ENCODE measurements at regions not wholly inside any gene's neighbourhood (a gene's known extent, or its start where the extent isn't known, plus 50 kb on each side); places are given as distances from the start of the nearest gene placed in this dataset.
"Not testable (repeated sequence)": the region's sequence is repeated elsewhere in the genome, so short reads cannot be mapped to it uniquely, and the experiment has no call there.

DNA sequence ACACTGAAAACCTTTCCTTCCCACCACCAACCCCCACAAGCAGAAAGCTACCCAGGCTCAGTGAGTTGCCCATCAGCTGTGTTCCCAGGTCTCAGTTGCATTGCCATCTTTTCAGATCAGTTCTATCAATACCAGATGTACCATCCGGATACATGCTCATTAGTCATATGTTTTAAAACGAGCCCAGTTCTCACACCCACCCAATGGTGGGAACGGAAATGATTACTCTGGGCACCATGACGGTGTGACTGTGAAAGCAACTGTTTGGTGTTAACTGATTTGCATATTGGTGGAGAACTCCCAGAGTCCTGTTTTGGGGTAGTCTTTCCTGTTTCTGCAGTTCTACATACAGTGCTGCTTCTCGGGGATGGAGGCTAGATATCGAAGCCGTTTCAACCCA, 212.3 kb downstream of the TRIM36 start:
- DNase-seq (ENCODE audit: low read depth in 3 of 3, low spot score in 2 of 3) = no peak

DNA sequence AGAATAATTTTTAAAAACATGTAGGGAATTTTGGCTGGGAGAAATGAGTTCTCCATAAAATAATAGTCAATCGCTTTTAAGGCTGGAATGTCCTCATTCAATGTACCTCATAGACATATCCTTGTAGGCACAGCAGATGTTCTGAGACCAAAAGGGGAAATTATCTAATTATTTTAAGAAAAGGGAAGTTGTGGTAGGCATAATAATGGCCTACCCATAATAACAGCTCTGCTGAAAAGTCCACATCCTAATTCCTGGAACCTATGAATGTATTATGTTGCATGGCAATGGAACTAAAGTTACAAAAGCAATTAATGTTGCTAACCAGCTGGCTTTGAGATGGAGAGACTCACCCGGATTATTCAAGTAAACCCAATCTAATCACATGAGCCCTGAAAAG, 216.1 kb downstream of the TRIM36 start:
- no peak for DNase-seq (ENCODE audit: low read depth in 3 of 3, low spot score in 2 of 3)

DNA sequence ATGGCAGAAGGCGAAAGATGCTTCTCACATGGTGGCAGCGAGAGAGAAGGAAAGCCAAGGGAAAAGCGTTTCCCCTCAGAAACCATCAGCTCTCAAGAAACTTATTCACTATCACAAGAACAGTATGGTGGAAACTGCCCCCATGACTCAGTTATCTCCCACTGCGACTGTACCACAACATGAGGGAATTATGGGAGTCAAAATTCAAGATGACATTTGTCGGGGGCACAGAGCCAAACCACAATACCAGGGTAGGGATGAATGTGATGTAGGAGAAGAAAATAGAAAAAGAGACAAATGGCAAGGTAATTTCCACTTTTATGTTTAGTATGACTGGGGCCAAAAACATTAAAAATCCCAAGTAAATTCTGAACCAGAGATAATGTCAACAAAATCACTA, 216.8 kb downstream of the TRIM36 start:
- no peak for DNase-seq (ENCODE audit: low read depth in 3 of 3, low spot score in 2 of 3)

DNA sequence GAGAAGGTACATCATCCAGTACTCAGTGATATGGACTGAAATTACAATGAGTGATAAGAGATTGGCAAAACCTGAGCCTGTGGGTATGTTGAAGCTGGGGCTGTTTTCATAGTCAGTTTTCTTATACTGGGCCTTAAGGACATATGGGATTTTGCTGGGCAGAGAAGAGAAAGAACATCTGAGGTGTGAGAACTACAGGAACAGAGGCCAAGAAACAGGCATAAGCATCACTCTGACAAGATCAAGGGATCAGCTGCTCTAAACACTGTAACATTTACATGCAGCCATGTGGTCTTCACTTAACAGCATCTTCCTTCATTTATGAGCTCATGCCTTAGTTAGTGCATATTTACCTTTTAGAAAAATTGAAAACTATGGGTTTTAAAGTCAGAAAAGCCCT, 220.0 kb downstream of the TRIM36 start:
- DNase-seq (ENCODE audit: low read depth in 3 of 3, low spot score in 2 of 3) = no peak

DNA sequence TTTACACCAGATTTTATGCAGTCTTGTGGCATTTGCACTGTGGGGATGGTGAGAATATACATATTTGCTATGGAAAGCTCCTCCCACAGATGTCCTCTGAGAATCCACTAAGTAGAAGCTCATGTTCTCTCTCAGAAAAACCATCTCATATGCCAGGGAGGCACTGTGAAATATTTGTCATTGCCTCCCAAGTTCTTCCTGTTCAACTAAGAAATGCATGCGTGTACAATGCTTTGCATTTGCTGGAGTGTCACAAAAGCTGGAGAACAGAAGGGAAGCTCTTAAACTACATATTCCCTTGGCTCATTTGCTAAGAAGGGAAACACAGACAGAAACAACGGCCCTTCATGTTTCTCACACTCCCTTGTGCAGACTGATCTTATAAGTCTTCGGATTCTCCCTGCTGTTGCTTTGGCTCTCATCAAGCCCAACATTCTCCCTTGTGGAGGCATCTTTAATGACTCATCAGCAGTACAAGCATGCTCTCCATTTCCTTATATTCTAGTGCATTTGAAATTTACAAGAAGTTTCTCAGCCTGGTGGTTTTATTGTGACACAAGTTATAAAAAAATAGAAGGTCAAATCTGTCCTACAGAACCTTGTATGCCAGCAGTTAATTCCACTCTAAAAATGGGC, 220.6 kb downstream of the TRIM36 start:
- no peak for DNase-seq (ENCODE audit: low read depth in 3 of 3, low spot score in 2 of 3)

DNA sequence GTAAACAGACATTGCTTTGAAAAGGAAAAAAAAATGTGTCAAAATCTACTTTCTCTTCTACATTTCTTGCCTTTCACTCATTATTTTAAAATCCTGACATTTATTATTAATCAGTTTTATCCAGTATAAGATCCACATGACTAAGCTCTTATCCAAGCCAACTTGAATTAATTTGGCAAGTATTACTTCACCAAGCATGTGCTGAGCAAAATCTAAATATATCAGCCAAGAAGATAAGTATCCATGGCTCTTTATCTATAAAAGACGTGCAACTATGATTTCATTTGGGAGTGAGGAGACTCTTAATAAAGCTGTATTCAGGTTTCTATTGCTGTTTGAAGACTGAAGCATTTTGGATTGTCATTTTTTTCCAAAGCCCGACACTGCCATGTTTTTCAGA, 221.3 kb downstream of the TRIM36 start:
- no peak for DNase-seq (ENCODE audit: low read depth in 3 of 3, low spot score in 2 of 3)

DNA sequence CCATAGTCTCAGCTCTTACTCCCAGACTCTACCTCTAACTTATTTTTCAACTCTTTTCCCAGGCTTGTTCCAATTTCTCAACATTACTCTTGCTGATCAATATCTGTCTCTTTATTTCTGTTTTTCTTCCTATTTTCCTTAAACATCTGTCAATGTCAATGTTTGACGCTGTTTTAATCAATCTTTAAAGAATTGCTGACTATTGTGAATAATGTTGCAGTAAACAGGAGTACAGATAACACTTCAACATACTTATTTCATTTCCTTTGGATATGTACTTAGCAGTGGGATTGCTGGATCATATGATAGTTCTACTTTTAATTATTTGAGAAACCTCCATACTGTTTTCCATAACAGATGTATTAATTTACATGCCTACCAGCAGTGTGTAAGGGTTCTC, 229.0 kb downstream of the TRIM36 start:
- no peak for DNase-seq (ENCODE audit: low read depth in 3 of 3, low spot score in 2 of 3)

DNA sequence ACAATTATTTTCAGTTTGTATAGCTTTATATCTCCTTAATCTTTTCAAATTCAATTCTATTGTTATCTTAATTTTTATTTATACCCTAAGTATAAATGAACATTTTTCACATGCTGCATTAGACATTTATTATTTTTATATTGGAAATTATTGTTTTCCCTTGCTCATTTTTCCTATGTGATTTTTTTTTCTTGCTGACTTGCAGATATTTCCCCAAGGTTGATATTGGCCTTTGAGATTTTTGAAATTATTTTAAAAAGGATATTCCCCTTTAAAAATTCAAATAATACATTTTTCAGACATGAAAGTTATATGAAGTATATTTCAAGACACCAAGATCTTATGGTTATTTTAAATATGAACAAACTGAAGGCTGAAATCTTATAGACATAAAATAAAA, 234.2 kb downstream of the TRIM36 start:
- no peak for DNase-seq (ENCODE audit: low read depth in 3 of 3, low spot score in 2 of 3)

DNA sequence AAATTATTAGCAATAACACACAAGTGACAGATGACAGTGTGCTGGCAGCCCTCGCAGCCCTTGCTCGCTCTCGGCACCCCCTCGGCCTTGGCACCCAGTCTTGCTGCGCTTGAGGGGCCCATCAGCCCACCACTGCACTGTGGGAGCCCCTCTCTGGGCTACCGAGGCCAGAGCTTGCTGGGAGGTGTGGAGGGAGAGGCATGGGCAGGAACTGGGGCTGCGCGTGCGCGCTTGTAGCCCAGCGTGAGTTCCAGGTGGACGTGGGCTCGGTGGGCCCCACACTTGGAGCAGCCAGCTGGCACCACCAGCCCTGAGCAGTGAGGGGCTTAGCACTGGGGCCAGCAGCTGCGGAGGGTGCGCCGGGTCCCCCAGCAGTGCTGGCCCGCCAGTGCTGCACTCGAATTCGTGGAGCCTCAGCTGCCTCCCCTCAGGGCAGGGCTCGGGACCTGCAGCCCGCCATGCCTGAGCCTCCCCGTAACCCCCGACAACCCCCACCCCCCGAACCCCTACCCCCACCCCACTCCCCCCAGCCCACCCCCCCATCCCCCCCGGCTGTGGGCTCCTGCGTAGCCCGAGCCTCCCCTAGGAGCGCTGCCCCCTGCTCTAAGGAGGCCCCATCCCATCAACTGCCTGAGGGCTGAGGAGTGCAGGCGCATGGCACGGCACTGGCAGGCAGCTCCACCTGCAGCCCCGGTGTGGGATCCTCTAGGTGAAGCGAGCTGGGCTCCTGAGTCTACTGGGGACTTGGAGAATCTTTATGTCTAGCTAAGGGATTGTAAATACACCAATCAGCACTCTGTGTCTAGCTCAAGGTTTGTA, 240.9 kb downstream of the TRIM36 start:
- no peak for DNase-seq (ENCODE audit: low read depth in 3 of 3, low spot score in 2 of 3)

DNA sequence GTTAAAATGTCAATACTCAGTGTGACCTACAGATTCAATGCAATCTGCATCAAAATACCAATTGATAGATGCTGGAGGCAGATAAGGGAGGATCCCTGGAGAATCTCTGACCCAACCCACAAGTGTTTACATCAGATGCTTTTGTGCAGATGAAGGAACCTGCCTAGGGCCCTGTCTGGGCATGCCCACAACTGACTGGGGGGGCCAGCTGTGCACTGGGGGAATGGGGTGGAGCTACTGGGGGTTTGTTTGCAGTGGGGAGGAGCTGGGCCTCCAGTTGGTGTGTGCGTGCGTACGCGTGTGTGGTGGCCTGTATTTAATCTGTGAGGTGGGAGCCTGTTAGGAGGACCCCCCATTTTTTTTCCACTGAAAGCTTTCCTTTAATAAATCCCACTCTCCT, 244.9 kb downstream of the TRIM36 start:
- DNase-seq (ENCODE audit: low read depth in 3 of 3, low spot score in 2 of 3) = no peak

DNA sequence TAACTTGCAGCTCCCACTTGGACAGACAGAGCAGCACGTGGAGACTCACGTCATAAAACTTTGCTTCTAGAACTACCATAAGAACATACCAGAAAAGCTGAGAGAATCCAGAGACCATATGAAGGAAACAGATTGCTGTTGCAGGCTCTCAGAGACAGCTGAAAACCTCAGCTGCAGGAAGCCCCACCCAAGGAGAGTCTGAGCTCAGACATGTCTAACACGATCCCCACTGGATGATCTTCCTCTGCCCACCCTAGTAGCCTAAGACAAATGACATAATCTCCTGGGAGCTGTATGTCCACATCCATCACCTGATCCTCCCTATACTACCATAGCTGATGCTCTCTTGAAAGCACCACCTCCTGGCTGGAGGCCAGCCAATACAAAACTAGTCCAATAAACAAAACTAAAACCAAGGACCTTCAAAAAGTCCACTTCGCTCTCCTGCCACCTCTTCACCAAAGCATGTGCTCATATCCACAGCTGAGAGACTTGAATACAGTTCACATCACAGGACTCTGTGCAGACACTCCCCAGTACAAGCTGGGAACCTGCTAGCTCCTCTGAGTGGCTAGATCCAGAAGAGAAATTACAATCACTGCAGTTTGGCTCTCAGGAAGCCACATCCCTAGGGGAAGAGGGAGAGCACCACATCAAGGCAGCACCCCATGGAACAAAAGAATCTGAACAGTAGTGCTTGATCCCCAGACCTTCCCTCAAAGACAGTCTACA, 257.4 kb downstream of the TRIM36 start:
- no peak for DNase-seq (ENCODE audit: low read depth in 3 of 3, low spot score in 2 of 3)

DNA sequence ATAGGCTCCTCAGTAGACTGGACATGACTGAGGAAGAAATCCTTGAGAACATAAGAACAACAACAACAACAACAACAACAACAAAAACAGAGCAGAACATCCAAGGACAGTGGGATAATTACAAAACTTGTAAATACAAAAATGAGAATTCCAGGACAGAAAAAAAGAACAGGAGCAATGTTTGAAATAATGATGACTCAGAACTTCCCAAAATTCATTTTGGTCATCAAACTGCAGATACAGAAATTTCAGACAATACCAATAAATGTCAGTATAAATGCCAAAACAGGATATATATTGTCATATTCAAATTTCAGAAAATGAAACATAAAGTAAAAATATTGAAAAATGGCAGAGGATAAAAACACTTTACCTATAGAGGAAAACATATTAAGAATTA, 259.0 kb downstream of the TRIM36 start:
- no peak for DNase-seq (ENCODE audit: low read depth in 3 of 3, low spot score in 2 of 3)

DNA sequence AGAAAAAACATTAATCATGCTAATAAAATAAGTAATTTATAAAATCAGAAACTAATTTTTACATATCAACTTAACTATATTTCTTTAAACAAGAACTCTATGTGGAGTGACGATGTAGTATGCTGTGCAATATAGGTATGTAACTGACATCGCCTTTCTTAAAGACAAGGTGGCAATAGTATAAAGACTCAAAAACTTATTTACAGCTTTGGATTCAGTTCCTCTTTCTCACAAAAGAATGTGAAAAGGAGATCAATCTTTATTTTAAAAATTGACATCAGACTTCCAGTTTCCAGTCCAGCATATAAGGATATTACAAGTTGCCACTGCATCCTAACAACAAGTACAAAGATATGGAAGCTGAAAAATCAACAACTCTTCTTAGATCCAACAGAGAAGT, 260.3 kb downstream of the TRIM36 start:
- DNase-seq (ENCODE audit: low read depth in 3 of 3, low spot score in 2 of 3) = no peak

DNA sequence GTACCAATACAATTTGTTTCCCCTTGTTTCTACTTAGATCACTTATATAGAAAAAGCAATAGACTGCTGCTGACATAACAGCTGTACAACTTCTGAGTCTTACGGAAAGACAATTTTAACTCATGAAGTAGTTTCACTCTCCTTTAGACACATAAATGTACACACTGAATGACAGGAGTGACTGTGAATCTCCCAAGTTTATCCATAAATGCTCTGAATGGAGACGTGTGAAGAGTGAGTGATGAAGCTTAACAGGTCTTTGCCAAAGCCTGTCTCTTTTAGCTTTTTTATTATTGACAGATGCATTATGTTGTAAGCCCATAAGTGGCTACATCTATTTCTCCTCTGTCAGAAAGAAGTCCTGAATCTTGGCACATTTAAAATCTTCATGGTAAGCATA, 265.9 kb downstream of the TRIM36 start:
- DNase-seq (ENCODE audit: low read depth in 3 of 3, low spot score in 2 of 3) = no peak

DNA sequence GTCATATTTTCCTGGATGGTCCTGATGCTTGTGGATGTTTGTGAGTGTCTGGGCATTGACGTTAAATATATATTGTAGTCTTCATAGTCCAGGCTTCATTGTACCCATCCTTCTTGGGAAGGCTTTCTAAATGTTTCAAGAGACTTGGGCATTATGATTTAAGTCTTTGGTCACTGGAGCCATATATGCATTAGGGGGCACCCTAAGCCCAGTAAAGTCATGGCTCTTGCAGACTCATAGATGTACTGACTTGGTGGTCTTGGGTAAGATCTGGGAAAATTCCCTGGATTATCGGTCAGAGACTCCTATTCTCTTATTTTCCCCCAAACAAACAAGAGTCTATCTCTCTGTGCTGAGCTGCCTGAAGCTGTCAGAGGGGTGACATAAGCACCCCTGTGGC, 271.1 kb downstream of the TRIM36 start:
- no peak for DNase-seq (ENCODE audit: low read depth in 3 of 3, low spot score in 2 of 3)

DNA sequence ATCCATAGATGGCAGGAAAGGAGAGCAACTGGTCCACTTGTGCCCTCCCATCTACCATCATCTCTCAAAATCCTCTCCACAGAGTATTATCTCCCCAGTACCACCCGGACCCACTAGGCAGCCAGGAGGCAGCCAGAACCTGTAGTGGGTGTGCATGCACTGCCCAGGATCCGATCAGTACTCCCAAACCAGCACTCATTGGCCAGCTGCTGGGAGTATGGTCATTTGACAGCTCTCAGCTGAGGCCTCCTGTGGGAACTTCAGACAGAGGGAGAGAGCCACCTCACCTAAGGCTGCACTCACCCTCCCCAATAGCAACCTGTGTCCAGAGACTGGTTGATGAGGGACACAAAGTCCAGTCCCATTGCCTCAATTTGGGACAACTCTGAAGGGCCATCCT, 286.0 kb downstream of the TRIM36 start:
- no peak for DNase-seq (ENCODE audit: low read depth in 3 of 3, low spot score in 2 of 3)

DNA sequence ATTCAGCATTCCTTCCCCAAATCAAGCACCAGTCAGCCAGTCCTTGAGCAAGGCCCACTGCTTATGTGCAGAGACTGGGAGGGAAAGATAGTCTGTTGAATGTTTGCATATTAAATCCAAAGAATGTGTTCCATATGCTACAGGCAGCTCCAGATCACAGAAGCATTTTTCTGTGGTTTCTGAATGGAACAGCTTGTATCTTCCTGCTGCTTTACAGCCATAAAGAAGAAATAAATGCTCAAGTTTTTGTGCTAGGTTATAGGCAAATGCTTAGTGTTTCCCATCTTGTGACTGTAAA, 310.3 kb downstream of the TRIM36 start:
- no peak for DNase-seq (ENCODE audit: low read depth in 3 of 3, low spot score in 2 of 3)

DNA sequence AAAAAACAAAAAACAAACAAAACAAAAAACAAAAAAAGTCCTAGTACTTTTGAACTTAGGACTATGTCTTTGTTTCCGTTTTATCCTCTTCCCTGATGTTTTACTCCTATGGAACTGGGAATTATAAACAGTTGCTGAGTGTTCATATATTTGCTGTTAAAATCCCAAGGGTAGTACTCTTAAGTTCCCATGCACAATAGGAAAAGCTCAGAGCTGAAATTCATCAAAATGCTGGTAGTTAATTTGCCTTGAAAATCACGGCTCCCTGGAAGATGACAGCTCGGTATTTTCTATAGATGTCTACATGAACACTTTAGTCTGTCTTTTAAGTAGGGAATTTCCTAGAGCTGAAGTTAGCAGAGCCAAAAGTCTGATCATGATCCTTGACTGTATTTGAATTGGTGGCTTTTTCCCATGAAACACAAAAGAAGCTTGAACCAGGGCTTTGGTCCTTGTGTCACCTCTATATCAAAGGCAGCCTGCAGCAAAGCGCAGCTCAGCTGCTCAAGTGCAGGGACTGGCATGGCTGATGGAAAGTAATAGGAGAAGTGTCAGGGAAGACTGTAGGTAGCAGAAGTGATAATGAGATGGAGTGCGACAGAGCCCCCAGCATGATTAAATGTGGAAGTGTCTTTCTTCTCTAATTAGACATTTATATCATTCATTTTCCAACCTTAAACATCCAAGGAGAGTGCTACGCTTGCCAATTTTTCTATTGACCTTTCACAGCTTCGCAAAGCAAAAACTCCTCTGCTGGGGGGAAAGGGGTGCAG, 310.9 kb downstream of the TRIM36 start:
- no peak for DNase-seq (ENCODE audit: low read depth in 3 of 3, low spot score in 2 of 3)

DNA sequence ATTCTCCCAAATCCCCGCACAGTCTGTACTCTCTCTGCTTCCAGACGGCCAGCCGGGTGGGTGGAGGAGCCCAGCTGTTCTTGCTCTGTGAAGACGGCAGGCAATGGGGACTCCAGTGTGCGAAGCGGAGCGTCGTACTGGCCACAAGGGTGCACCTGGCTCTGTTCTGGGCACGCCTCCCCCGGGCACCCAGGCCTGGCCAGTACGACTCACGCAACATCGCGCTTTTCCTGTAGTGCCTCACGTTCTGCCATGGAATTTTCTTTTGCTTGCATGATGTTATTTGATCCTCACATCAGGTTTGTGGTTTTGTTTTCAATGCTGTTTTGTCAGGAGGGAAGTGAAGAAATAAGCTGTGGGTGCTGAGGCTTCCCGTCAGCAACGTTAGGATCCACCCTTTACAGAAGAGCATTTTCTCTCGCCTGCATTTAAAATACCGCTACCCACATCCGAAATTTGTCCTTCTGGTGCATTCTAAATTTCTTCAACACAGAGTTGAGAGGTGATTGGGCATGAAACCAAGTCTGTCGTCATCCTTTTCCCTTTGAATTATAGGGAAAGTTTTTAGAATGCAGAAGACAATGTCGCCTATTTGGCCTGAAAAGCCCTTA, 311.7 kb downstream of the TRIM36 start:
- no peak for DNase-seq (ENCODE audit: low read depth in 3 of 3, low spot score in 2 of 3)

DNA sequence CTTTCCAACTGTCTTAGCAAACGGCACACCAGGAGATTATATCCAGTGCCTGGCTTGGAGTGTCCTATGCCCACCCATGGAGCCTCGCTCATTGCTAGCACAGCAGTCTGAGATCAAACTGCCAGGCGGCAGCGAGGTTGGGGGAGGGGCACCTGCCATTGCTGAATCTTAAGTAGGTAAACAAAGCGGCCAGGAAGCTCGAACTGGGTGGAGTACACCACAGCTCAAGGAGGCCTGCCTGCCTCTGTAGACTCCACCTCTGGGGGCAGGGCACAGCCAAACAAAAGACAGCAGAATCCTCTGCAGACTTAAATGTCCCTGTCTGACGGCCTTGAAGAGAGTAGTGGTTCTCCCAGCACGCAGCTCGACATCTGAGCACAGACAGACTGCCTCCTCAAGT, 325.0 kb downstream of the TRIM36 start:
- not testable (repeated sequence) for DNase-seq (ENCODE audit: low read depth in 3 of 3, low spot score in 2 of 3)

DNA sequence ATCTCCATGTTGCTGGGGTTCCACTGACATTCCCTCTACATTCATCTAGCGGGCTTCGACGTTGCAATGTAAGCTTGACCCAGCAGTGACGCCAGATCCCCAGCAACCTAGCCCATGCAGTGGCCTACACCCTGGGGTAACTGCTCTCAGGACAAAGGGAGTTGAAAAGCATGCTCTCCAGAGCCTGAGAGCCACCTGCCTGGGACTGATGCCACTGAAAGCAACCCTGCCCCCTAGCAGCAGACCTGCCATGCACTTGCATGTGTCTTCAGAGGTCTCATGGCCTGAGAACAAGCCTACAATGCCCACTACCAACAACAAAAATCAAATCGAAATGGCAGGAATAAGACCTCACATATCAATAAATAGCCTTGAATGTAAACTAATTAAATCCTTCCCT, 330.3 kb downstream of the TRIM36 start:
- DNase-seq (ENCODE audit: low read depth in 3 of 3, low spot score in 2 of 3) = no peak

Measured in right renal cortex interstitium (tissue), 3 donors.